GM12801 (cell line): ENCODE measurements at regions not wholly inside any gene's neighbourhood (a gene's known extent, or its start where the extent isn't known, plus 50 kb on each side); places are given as distances from the start of the nearest gene placed in this dataset.

Source experiments
- CTCF ChIP-seq: IDR thresholded peaks from one replicate; pipeline ENCODE4 v1.5.1; 2011; ENCODE audit warnings: control low read depth; ENCODE audit not compliant: insufficient read length; ENCODE audit errors: extremely low read depth

GRCh38 chr13:99652901-99653300 lies 151.6 kb downstream of the TM9SF2 start:
- TF ChIP-seq CTCF: no peak

DNA sequence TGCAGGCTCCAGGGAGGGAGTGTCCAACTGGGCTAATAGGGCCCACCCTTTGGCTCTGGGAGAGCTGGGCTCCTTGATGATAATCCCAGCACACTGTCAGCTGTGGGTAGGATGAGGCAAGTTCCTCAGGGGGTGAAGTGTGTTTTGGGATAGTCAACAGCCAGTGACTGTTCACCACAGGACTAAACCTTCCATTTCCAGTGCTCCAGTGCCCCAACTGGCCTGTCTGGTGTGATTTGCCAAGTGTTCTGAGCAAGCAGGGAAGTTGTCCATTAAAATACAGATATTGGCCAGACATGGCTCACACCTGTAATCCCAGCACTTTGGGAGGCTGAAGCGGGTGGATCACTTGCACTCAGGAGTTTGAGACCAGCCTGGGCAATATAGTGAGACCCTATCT lies 150.9 kb downstream of the TM9SF2 start:
- no peak for TF ChIP-seq CTCF

GRCh38 chr13:99651016-99651415 lies 149.7 kb downstream of the TM9SF2 start:
- no peak for TF ChIP-seq CTCF

DNA sequence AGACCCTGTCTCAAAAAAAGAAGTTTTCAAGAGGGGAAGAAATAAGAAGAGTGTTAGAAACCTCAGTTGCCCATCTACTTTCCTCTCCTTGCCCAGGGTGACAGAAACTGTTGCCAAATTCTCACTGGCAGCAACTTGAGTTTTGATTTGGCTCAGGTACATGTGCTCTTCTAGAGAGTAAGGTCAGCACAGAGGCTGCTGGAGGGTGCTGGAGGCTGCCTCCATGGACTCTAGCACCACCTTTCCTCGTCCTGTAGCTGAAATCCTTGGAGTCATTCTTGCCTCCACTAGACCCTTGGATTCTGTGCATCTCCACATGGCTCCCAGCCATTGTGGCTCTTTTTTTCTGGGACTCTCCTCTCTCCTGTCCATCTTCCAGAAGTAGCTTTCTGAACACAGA lies 149.1 kb downstream of the TM9SF2 start:
- no peak for TF ChIP-seq CTCF

DNA sequence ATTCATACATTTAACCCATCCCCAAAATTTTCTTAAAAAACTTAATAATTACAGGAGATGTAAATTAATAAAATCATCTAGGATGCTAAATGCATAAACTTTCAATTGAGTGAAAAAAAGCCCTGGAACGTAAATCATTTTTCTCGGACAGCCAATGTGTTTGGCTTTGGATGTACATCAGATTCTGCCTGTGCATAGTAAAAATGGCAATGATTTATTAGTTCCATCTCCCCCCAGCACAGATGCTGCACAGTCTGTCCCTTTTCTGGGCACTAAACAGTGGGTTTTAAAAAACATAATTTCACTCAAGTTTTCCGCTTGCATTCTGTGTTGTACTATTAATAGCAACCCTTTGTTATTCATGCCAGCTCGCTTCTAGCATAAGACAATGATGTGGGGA lies 147.7 kb downstream of the TM9SF2 start:
- TF ChIP-seq CTCF: no peak

GRCh38 chr13:99648066-99648665 lies 146.9 kb downstream of the TM9SF2 start:
- no peak for TF ChIP-seq CTCF

DNA sequence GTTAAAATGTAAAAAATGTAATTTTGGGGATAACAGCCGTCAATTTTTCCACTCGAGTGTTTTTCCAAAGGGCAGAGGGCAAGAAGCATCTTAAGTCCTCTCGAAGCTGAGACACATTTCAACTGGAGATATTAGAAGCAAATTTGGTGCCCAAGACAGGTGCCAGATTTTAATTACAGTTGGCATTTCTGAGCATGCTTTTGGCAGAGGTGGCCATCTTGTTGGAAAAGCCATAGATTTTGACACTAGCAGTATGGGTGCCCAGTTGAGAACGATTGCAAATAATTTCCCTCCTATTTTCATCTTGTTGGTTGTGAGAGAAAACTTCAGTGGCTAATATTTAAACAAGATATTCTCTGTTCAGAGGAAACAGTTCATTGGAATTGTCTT lies 146.3 kb downstream of the TM9SF2 start:
- no peak for TF ChIP-seq CTCF
